ENCODE measurements at regions not wholly inside any gene's neighbourhood (a gene's known extent, or its start where the extent isn't known, plus 50 kb on each side); places are given as distances from the start of the nearest gene placed in this dataset.

- TF ChIP-seq CTCF (IDR thresholded peaks at IDR 0.05; ENCODE audit: insufficient read depth, low read length, poor library complexity, severe bottlenecking) (no peak), EZH2phosphoT487 (conservative IDR thresholded peaks at IDR 0.05; ENCODE audit: low read length) (no peak)
- no peaks in the 10 kb centered on the region for H3F3A ChIP-seq (ENCODE audit: insufficient read depth)
- H3K9me2 ChIP-seq (replicated peaks; ENCODE audit: insufficient read depth, low read length) = no peaks in the 10 kb centered on the region
- no peaks in the 10 kb centered on the region for H3K79me2 ChIP-seq (ENCODE audit: insufficient read depth, low read length)
- H3K27me3 ChIP-seq (ENCODE audit: low read length) = no peaks in the 10 kb centered on the region
- H3K4me2 ChIP-seq (ENCODE audit: low read depth, low read length, poor library complexity, severe bottlenecking) = no peak overlapping the region
- no peaks in the 10 kb centered on the region for H4K20me1 ChIP-seq (ENCODE audit: low read depth, low read length)
- no peaks in the 10 kb centered on the region for H3K9me3 ChIP-seq (ENCODE audit: insufficient read depth, low read length)
- no peak overlapping the region for H3K4me3 ChIP-seq (ENCODE audit: insufficient read depth, low read length, poor library complexity, severe bottlenecking)
- no peak overlapping the region for H3K27ac ChIP-seq (ENCODE audit: low read depth, low read length)
- no peaks in the 10 kb centered on the region for H3K36me3 ChIP-seq (ENCODE audit: low read length)
- H2AFZ ChIP-seq (ENCODE audit: low read depth, low read length, severe bottlenecking) = no peak overlapping the region
- no peak overlapping the region for H3K9ac ChIP-seq (ENCODE audit: low read length)
Observed at GRCh38 chr16:5575121-5575520, 477.5 kb upstream of the EEF2KMT start.

- H3K36me3 ChIP-seq (ENCODE audit: low read length) = no peaks in the 10 kb centered on the region
- no peaks in the 10 kb centered on the region for H3F3A ChIP-seq (ENCODE audit: insufficient read depth)
- no peak overlapping the region for H3K27ac ChIP-seq (ENCODE audit: low read depth, low read length)
- no peak overlapping the region for H3K9ac ChIP-seq (ENCODE audit: low read length)
- no peaks in the 10 kb centered on the region for H3K9me3 ChIP-seq (ENCODE audit: insufficient read depth, low read length)
- no peaks in the 10 kb centered on the region for H3K9me2 ChIP-seq (replicated peaks; ENCODE audit: insufficient read depth, low read length)
- H3K4me3 ChIP-seq (ENCODE audit: insufficient read depth, low read length, poor library complexity, severe bottlenecking) = no peak overlapping the region
- H3K4me2 ChIP-seq (ENCODE audit: low read depth, low read length, poor library complexity, severe bottlenecking) = no peak overlapping the region
- no peaks in the 10 kb centered on the region for H4K20me1 ChIP-seq (ENCODE audit: low read depth, low read length)
- H3K79me2 ChIP-seq (ENCODE audit: insufficient read depth, low read length) = no peaks in the 10 kb centered on the region
- H2AFZ ChIP-seq (ENCODE audit: low read depth, low read length, severe bottlenecking) = no peak overlapping the region
- no peaks in the 10 kb centered on the region; the same call in 1 of the 2 replicates for H3K27me3 ChIP-seq (ENCODE audit: low read length)
- TF ChIP-seq CTCF (IDR thresholded peaks at IDR 0.05; ENCODE audit: insufficient read depth, low read length, poor library complexity, severe bottlenecking) (no peak), EZH2phosphoT487 (conservative IDR thresholded peaks at IDR 0.05; ENCODE audit: low read length) (no peak)
Observed at GRCh38 chr16:5572056-5572455, 474.5 kb upstream of the EEF2KMT start.

GRCh38 chr16:5571446-5571845 is 473.9 kb upstream of the EEF2KMT start:
- H4K20me1 ChIP-seq (ENCODE audit: low read depth, low read length) = no peaks in the 10 kb centered on the region
- H3K27me3 ChIP-seq (ENCODE audit: low read length) = no peaks in the 10 kb centered on the region; the same call in 1 of the 2 replicates
- H3K79me2 ChIP-seq (ENCODE audit: insufficient read depth, low read length) = no peaks in the 10 kb centered on the region
- TF ChIP-seq EZH2phosphoT487 (conservative IDR thresholded peaks at IDR 0.05; ENCODE audit: low read length) (no peak), CTCF (IDR thresholded peaks at IDR 0.05; ENCODE audit: insufficient read depth, low read length, poor library complexity, severe bottlenecking) (no peak)
- no peak overlapping the region for H3K27ac ChIP-seq (ENCODE audit: low read depth, low read length)
- no peak overlapping the region for H3K4me2 ChIP-seq (ENCODE audit: low read depth, low read length, poor library complexity, severe bottlenecking)
- H3K36me3 ChIP-seq (ENCODE audit: low read length) = no peaks in the 10 kb centered on the region
- no peak overlapping the region for H3K4me3 ChIP-seq (ENCODE audit: insufficient read depth, low read length, poor library complexity, severe bottlenecking)
- H2AFZ ChIP-seq (ENCODE audit: low read depth, low read length, severe bottlenecking) = no peak overlapping the region
- H3K9me3 ChIP-seq (ENCODE audit: insufficient read depth, low read length) = no peaks in the 10 kb centered on the region
- H3K9ac ChIP-seq (ENCODE audit: low read length) = no peak overlapping the region
- no peaks in the 10 kb centered on the region for H3K9me2 ChIP-seq (replicated peaks; ENCODE audit: insufficient read depth, low read length)
- H3F3A ChIP-seq (ENCODE audit: insufficient read depth) = no peaks in the 10 kb centered on the region

All from SU-DHL-6 (cell line).